SU-DHL-6 (cell line): ENCODE measurements at regions not wholly inside any gene's neighbourhood (a gene's known extent, or its start where the extent isn't known, plus 50 kb on each side); places are given as distances from the start of the nearest gene placed in this dataset.

ENCODE experiments used
- CTCF ChIP-seq: fragments of 200-600 bp; sonication (generic); IDR thresholded peaks from one replicate; pipeline ENCODE4 v1.5.1; 2017; ENCODE audit warnings: antibody characterized with exemption, mild to moderate bottlenecking, low read length, moderate library complexity; ENCODE audit not compliant: insufficient read depth, poor library complexity, severe bottlenecking
- EZH2phosphoT487 ChIP-seq: fragments of 200-600 bp; sonication (generic), shearing (Covaris generic); conservative IDR thresholded peaks from 2 replicates; pipeline ENCODE4 v1.6.1; 2018; ENCODE audit warnings: mild to moderate bottlenecking, antibody characterized with exemption, low read length, moderate library complexity, mixed read lengths

- TF ChIP-seq CTCF (no peak), EZH2phosphoT487 (no peak)
These were observed 511.2 kb downstream of the C12orf50 start for GRCh38 chr12:87518036-87518435.
